COLO668 (cell line): ENCODE measurements at regions not wholly inside any gene's neighbourhood (a gene's known extent, or its start where the extent isn't known, plus 50 kb on each side); places are given as distances from the start of the nearest gene placed in this dataset.
"Not testable (repeated sequence)": the region's sequence is repeated elsewhere in the genome, so short reads cannot be mapped to it uniquely, and the experiment has no call there.

ENCODE experiments used
- DNase-seq: peaks from one replicate; lab custom pipeline; 2025; ENCODE audit not compliant: unreplicated experiment; lab: John Stamatoyannopoulos, UW

- no peak for DNase-seq
These were observed 135.2 kb upstream of the RASGEF1B start for GRCh38 chr4:81606801-81607501.

GRCh38 chr4:81606166-81606565, 134.5 kb upstream of the RASGEF1B start:
- no peak for DNase-seq

GRCh38 chr4:81605271-81605670, 133.6 kb upstream of the RASGEF1B start:
- DNase-seq: no peak

- DNase-seq: no peak
These were observed 133.0 kb upstream of the RASGEF1B start for GRCh38 chr4:81604683-81605218.

DNA sequence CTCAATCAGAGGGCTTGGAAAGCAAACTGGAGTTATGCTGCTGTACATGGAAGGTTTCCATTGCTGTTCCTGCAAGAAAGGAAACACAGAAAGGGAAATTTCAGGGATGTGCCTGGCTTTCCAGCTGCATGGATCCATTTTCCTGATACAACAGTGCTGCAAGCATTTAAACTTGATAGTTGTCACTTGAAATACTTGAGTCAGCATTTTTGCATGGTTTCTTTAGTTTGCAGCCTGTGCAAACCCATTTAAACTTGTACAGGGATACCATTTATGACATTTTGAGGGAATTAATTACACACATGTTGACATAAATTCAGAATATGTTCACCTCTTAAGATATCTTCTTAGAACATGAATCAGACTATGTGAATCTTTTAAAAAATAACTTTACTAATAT, 131.1 kb upstream of the RASGEF1B start:
- no peak for DNase-seq

GRCh38 chr4:81601358-81601694, 129.6 kb upstream of the RASGEF1B start:
- no peak for DNase-seq

GRCh38 chr4:81600520-81601357, 129.0 kb upstream of the RASGEF1B start:
- DNase-seq: no peak

GRCh38 chr4:81599742-81600380, 128.2 kb upstream of the RASGEF1B start:
- no peak for DNase-seq

- DNase-seq: no peak
These were observed 124.3 kb upstream of the RASGEF1B start for GRCh38 chr4:81595798-81596610.

DNA sequence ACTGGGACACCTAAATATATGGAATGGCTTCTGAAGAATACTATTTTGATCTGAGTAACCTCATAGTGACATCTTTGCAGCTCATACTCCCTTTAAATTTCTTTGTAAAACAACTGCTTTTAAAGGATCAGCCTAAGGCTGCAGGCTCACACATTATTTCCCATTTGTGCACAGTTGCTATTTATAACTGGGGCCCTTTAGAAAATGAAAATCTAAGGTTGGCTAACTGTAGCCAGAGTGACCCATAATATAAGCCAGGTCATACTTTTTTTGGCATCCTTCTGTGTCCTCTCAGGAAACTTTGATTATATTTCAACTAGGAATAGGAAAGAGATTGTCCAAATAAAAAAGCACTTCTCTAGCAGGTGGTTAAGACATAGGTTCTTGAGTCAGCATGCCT, 123.6 kb upstream of the RASGEF1B start:
- DNase-seq: no peak

- no peak for DNase-seq
These were observed 122.9 kb upstream of the RASGEF1B start for GRCh38 chr4:81594490-81595159.

GRCh38 chr4:81592701-81593100, 121.0 kb upstream of the RASGEF1B start:
- DNase-seq: no peak

GRCh38 chr4:81590596-81590995, 118.9 kb upstream of the RASGEF1B start:
- no peak for DNase-seq

DNA sequence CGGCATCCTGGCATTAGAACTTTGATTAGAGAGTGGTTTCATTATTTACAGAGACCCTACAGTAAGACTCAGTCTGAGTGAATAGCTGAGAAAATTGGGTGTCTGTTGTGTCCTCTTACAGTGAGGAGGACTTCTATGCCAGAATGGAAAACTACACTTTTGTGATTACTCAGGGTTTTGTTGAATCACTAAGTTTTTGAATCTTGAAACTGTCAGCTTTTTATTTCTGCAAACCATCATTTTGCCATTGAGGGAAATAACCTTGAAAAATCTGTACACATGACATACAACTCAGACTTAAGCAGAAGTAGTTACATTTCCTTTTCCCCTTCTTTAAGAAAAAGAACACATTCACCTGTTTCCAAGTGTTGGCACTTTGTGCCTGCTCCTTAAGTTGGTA, 117.6 kb upstream of the RASGEF1B start:
- DNase-seq: no peak

DNA sequence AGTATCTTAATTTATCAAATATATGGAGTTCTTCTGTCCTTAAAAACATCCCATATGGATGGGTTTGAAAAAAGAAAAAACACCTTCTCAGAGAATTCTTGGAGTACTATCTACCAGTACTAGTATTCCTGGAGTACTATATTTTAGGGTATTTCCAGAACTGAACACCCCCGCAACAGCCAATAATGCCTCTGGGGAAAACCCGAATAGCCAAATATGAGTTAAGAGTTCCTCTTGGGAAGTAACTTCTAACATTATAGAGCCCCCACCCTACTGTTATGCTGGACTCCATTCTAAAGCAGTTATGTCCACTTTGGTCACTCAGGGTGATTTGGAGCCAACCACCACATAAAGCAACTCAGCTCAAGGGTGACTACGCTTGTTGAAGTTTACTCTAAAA, 115.0 kb upstream of the RASGEF1B start:
- DNase-seq: no peak

DNA sequence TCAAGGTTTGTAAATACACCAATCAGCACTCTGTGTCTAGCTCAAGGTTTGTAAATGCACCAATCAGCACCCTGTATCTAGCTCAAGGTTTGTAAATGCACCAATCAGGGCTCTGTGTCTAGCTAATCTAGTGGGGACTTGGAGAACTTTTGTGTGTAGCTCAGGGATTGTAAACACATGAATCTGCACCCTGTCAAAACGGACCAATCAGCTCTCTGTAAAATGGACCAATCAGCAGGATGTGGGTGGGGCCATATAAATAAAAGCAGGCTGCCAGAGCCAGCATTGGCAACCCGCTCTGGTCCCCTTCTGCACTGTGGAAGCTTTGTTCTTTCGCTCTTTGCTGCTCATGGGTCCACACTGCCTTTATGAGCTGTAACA, 109.3 kb upstream of the RASGEF1B start:
- not testable (repeated sequence) for DNase-seq

DNA sequence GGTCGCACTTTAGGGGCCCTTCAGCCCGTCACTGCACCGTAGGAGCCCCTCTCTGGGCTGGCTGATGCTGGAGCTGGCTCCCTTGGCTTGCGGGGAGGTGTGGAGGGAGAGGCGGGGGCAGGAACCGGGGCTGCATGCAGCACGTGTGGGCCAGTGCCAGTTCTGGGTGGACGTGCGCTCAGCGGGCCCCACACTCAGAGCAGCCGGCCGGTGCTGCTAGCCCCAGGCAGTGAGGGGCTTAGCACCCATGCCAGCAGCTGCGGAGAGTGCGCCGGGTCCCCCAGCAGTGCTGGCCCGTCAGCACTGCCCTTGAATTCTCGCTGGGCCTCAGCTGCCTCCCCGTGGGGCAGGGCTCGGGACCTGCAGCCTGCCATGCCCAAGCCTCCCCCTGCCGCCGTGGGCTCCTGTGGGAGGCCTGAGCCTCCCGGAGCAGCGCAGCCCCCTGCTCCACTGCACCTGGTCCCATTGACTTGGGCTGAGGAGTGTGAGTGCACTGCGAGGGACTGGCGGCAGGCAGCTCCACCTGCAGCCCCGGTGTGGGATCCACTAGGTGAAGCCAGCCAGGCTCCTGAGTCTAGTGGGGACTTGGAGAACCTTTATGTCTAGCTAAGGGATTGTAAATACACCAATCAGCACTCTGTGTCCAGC, 108.8 kb upstream of the RASGEF1B start:
- no peak for DNase-seq

DNA sequence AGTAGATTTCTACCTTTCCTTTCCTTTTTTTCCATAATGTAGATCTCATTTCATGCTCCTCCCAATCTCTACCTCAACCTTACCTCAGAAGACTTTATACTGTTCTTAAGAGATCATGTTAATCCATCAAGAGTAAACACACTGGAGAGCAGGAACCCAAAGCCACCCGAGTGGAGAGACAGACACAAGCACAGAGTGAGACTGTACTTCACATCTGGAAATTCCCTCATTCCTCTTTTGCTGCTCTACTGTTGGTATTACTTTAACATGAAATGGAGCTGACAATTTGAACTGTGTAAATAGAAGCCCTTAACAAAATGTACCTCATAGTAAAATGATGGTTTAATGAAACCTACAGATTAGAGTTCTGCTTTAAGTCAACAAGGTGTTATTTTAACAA, 105.7 kb upstream of the RASGEF1B start:
- no peak for DNase-seq

- no peak for DNase-seq
These were observed 103.3 kb upstream of the RASGEF1B start for GRCh38 chr4:81574991-81575390.

GRCh38 chr4:81573840-81574239, 102.1 kb upstream of the RASGEF1B start:
- DNase-seq: no peak
